ENCODE measurements at regions not wholly inside any gene's neighbourhood (a gene's known extent, or its start where the extent isn't known, plus 50 kb on each side); places are given as distances from the start of the nearest gene placed in this dataset.

DNA sequence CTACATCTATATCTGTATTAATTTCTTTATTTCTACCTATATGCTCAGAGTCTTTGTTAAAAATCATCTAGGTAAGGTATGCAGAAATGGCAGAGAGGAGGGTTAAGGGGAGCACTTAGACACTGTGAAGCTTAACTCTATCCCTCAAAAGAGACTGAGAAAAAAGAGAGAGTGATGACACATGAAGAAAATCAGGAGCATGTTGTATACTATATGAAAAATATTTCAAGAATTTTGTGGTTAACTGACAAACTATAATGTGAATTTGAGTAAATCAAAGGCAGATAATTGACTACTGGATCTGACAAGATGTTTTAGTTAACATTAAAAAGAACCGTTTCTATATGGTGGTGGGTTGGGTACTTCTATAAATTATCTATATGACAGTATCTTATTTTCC lies 1814.2 kb upstream of the SEL1L start:
- DNase-seq: no peak

DNA sequence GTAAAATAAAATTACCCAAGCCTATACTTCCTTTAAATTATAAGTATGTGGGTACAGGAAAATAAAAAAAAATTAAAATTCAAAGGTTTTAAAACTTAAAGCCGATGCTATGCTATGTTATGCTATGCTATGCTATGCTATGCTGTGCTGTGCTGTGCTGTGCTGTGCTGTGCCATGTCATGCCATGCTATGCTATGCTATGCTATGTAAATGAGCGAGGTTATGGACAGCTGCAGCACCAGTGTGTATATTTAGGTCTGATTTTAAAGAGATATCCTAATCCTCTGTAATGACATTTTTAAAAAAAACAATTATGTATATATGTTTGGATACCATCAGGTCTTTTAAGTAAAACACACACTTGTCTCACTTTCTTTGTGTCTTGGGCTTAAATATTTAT lies 1822.0 kb upstream of the SEL1L start:
- DNase-seq: no peak

DNA sequence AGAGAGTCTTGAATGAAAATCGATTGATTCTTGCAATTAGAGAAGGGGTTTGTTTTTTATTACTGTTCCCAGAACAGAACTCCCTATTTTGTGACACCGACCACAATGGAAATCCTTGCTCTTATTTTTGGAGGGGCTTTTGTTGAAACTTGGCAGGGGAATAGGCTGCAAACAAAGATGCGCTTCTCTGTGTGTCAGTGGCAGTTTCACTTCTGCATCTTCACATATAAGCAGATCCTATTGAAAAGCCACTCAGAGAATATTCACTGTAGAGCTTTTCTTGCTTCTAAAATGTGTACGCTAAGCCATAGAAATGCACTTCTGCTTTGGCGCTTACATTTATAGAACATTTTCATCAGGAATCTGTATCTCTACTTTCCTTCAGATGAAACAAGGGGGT lies 1822.4 kb upstream of the SEL1L start:
- DNase-seq: no peak

DNA sequence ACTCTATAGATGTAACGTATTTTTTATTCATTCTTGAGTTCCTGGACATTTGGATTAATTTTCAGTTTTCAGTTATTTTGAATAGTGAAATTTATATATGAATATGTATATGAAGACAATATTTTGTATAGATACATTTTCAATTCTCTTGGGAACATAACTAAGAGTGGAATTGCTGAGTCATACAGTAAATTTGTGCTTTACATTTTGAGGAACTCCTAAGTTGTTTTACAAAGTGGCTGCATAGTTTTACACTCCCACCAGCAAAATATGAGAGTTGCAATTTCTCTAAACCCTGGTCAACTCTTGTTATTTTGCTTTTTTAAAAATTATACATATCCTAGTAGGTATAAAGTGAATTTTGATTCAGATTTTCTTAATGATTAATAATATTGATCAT lies 1838.6 kb upstream of the SEL1L start:
- DNase-seq: no peak

DNA sequence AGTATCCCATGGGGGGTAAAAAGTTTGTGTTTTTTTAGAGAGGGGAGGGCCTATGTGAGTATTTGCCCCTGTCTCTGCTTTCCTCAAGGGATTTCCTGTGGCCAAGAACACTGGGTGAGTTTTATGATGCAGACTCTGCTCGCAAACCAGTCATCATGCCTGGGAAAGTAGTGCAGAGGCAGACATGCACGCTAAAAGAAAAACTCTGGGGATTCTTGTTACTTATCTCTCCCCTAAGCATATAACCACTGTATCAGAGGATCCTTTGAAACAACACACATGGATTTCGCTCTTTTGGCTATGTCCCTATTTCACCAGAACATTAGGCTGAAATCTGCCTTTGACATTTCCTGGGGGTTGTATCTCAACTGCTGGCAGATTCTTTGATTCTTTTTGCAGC lies 1845.8 kb upstream of the SEL1L start:
- no peak for DNase-seq

DNA sequence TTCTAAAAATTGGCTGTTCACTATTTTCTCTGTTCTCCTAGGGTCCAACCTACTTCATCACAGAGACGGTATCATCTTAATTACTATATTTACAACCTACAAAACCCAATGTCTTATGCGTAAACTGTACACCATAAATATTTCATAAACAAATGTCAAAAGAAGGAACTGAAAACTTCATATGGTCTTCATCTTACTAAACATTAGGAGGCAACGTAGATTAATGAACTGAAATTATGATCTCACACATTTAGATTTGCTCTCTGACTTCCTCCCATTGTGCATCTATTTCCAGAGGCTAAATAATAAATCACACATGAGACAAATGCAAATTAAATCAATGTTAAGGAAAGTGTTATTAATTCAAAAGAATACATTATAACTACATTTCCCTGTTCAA lies 1850.6 kb upstream of the SEL1L start:
- DNase-seq: no peak

DNA sequence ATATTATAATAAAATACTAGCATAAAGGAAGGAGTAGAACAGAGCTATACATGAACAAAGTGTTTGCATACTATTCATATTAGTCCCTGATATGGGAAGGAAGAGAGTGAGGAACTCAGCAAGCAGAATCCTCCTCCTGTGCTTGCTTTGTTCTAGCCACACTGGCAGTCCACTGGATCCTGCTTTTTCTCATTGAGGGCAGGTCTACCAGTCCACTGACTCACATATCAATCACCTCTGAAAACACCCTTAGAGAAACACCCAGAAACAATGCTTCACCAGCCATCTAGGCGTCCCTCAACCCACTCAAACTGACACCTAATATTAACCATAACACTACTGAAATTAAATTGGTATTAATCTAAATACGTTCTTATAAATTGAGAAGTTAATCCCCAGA lies 1861.7 kb upstream of the SEL1L start:
- DNase-seq: no peak

DNA sequence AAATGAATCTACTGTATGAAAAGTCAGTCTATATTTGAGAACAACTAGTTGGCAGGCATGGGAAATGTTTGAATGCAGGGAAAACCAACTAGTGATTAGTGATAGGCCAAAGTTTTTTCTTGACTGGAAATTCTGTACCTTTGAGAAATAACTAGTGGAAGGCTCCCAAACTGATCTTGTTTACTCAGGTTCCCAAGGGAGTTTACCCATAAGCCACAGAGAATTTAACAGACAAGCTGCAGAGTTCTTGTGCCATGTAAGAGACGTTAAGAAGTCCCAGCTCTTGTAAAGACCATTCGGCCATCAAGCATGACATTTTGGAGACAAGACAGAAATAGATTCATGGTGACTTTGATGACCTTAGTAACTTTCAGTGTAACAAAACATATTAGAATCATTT lies 1882.8 kb upstream of the SEL1L start:
- no peak for DNase-seq

DNA sequence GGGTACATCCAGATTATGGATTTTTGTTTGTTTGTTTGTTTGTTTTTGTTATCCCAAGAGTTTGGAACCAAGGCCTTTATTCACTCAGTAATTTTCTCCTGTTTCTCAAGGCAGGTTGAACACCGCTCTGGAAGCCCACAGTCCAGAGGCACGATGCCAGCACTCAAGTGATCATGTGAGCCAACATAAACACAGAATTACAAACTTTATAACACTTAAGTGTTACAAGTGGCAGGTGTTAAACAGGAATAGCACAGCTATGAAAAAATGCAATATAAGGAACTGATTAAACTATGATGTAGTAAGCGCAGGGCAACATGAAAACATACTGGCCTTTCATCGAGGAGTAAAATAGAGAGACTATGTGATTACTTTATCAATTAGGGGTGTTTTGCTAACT lies 1885.8 kb upstream of the SEL1L start:
- no peak for DNase-seq

DNA sequence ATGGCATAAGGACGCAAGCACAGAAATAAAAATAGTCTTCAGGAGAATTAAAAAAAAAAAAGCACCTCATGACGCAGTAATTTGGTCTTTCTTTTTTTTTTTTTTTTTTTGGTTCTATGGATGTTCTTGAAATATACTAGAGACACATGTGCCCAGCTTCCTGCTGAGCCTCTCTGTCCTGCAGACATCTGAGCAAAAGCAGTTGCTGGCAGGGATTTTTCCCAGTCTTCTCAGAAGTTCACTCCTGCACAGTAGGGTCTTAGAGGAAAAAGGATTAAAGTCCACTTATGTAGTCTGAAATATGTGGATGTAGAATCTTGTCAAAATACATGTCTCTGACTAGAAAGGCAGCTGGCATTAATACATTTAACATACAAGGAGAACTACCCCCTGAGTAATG lies 1888.1 kb upstream of the SEL1L start:
- DNase-seq: no peak

DNA sequence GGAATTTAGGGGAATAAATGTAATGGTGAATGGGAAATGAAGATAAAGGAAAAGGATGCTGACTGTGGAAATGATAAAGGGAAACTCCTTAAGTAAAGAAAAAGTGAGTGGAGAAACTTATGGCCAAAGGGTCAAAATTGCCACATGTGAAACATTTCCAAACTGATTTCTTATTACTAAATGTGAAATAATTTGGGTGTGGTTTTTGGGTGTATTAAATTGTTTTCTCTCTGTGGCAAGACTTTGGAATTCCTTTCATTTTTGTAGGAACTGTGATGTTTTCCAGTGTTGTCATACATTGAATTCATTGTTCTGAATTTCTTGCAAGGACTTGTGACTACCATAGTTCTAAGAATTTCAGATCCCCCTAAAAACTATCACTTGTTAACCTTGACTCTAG lies 1891.5 kb upstream of the SEL1L start:
- no peak for DNase-seq

DNA sequence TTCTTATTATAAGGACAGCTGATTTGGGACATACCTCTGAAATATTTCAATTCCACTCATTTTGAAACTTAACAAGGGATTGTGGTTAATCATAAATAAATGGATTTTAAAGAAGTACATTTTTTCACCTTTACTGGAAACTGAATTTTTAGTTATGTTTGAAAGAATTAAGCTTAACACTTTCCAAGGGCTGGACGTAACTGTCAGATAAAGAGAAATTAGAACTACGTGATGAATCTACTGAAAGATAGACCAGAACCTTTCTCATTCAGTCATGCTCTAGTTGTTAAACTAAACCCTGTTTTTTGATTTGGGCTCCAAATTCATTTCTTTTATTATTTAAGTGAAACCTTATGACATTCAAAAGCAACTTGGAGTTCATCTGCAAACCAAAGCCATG lies 1892.1 kb upstream of the SEL1L start:
- no peak for DNase-seq

DNA sequence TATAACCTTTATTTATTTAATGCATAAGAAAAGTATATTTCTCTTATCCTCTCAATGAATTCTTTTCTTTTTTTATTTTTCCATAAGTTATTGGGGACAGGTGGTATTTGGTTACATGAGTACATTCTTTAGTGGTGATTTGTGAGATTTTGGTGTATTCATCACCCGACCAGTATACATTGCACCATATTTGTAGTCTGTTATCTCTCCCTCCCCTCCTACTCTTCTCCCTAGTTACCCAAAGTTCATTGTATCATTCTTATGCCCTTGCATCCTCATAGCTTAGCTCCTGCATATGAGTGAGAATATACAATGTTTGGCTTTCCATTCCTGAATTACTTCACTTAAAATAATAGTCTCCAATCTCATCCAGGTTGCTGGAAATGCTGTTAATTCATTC lies 1900.0 kb upstream of the SEL1L start:
- no peak for DNase-seq

DNA sequence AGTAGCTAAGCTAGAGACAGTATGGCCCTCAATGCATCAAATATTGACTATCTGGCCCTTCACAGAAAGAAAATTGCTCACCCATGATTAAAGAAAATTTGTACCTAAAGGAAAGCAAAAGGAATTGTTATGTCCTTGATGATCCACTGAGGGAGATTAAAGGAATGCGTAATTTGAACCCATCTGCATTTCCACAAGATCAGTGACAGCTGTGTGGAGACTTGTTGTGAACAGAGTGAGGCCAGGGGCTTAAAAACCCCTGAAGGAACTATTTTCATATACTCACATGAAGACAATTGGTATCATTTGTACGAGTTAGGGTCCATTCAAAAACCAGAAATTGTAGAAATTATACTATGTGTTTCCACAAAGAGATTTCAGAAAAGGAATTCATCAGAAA lies 1908.1 kb upstream of the SEL1L start:
- DNase-seq: no peak

DNA sequence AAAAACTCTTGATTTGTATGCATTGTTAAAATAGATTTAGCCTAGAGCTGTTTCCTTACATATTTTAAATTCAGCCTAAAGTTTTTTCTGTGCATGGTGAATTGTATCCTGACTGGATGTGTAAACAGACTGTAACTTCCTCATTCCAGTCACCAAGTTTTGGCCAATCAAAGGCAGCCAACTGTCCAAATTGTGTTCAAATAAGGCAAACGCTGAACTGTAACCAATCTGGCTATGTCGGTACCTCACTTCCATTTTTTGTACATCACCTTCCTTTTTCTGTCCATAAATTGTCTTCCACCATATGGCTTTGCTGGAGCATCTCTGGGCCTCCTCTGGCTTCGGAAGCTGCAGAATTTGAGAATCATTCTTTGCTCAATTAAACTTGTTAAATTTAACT lies 1921.9 kb upstream of the SEL1L start:
- no peak for DNase-seq

DNA sequence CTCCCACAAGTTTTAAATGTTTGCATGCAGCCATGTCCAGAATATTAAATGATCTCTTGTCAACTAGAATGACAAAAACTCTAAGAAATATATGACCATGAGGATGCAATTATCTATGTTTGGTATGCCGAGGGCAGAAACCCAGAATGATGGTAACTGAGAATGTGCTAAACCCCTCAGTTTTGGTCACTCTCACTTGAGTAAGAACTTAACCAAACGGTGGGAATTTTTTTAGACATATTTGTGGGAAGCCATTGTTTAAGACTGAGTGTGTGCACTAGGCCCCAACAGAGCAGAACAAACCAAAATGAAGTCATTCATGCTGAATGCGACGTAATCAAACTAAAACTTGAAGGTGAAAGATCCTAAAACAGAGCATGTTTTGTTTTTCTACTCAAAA lies 1927.9 kb upstream of the SEL1L start:
- DNase-seq: no peak

DNA sequence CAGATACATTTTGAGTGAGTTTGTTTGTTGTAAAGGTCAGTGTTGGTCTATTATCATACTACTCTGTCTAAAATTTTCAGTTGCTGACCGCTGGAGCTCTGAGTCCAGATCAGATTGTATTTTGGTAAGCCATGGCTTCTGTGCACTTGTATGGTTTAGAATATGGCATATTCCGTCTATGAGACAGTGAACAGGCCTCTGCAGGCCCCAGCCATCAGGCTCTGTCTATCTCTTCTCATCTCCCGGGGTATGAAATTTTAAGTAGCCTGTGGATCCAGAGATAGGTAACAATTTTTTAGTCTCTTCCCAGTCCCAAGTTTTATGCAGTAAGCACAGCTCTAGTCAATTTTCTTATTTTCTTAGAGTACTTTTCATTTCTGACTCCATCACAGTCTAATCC lies 1929.1 kb upstream of the SEL1L start:
- DNase-seq: no peak

DNA sequence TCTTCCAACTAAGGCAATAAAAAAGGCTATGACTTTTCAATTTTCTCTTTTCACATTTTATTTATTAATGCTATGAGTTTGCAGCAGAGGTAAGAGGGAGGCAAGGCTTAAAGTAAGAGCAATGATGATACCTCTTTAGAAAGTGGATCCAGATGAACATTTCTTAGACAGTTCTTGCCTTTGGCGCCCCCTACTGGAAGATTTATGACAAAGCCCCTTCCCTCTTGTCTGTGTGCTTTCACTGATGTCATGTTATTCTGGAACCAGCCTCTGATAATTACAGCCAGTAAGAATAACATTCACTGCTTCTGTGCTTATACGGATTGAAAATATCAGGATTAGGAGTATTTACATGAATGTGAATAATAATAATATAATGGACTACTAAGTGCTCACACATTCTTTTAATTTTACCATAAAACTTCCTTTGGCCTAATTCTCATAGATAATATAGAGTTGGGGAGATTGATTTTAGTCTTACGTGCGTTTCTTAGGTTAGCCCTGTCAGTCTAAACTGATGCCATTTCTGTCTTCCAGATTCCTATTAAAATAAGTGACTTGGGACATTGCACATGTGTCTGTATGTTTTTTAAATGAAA lies 1929.9 kb upstream of the SEL1L start:
- peak; percentile 53 to 59 for DNase-seq

DNA sequence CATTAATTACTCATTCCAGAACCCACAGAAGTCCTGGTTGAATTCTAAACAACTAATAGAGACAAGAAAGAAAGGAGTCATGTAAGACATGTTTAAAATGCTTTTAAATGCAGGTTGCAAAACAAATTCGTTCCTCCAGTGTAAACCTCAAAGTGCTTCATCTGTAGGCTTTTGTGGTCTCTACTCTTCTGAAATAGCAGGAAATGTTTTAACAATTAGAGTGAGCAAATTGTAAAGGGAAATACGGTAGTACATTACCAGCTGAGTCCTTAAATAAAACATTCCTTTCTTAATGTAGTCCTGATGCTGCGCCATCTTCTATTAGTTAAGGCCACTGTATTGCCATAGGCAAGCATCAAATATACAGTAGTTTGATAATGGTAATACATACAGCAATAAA lies 1934.2 kb upstream of the SEL1L start:
- no peak for DNase-seq

DNA sequence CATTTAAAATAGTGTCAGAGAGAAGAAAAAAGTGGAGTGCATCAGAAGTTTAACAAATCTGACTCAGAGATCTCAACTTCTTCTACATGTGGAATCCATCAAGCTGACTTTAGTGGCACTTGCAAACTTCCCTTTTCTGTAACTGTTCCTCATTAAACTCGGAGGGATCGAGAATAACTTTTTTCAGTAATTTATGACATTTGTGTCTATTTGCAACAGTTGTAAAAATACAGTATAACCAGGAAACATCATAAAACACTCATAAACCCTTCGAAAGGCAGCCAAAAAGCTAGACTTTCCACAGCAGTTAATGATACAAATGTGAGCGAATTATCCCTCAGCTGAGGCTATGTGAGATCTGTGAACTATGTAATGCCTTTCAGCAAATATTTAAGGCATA lies 1936.8 kb upstream of the SEL1L start:
- DNase-seq: no peak

DNA sequence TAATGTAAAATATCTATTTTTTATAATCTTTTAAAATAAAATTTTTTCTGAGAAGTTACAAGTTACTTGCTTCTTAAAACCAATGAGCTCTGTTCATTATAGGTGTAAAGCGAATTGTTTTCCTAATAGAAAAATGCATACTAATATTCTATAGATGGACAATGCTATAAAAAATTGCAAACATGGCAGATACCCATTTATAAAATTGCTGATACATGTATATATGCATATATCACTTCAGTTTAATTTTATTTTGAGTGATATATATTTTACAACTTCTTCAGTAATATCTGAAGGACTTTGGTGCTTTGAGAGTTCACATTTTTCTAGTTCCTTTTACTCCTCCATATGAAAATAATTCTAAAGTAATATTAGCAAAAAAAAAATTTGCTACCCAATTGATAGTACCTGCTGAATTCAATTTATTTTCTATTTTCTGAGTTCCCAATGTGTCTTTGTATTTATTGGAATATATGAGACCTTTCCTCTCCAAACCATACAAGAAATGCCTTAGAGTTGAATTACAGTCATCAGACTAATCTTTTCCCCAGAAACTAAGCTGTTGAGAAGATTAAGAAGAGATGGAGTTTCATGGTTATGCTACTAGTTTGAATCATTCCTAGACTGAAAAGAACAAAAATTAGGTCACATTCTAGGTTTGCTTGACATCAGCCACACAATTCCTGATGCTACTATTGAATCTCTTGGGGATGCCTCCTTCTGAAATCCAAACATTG lies 1937.5 kb upstream of the SEL1L start:
- DNase-seq: no peak

DNA sequence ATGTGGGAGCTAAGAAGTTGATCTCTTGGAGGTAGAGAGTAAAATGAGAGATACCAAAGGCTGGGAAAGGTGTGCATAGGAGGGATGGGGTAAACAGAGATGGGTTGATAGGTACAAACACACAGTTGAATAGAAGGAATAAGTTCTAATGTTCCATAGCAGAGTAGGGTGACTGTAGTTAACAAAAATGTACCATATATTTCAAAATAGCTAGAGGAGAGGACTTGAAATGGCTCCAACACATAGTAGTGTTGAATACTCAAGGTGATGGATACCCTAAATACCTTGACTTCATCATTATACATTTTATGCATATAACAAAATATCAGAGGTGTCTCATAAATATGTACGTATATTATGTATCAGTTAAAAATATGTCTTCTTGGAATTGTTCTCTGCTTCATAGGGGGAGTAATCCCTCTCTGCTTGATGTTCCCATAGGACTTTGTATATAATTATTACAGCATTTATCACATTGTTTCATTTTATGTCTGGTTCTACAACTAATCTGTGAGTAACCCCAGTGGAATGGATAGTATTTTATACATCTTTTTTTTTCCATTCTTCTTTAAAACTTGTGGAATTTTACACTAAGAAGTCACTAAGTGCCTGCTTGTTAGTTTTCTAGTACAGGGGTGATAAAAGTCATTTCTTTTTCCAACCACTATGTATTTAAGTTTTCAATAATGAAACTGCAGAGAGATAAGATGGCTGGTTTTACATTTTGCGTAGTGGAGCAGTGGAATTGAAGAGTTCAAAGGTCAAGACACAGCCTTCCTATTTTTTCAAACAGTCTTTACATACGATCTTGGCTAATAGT lies 1940.0 kb upstream of the SEL1L start:
- DNase-seq: no peak

DNA sequence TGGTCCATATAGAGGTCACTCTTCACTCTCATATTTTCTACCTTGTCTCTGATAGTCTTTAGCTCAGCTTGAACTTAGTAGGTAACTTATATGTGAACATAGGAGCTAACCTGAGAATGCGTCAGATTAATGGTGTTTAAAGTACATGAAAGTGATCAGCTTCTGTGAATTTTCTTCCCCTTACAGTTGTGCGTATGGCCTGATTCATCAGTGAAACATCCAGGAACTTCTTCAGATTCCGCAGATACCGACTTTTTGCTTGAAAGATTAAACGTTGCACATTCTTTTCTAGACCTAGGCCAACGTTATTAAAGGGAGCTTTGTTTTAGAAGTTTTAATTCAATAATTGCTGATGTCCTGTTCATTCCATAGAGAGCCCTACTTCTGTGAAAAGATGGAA lies 1945.1 kb upstream of the SEL1L start:
- DNase-seq: no peak

DNA sequence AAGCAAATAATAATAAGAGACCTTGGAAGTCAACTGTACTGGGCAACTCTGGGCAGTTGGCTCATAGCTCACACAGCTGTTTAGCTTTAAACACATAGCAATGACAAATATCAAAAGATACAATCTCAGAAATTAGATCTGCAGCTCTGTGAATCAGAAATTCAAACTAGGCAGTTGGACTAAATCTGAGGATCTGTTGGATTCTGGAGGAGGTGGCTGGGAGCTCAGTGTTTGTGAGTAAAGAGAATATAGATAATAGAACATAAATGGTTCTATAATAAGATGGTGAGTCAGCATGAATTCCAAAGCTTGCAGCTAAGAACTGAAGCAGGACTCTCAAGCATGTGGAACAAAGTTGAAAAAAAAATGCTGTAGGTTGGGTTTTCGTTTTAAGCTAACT lies 1949.4 kb upstream of the SEL1L start:
- no peak for DNase-seq

All from inflammatory macrophage (primary cell).